H1 (cell line): ENCODE measurements at regions not wholly inside any gene's neighbourhood (a gene's known extent, or its start where the extent isn't known, plus 50 kb on each side); places are given as distances from the start of the nearest gene placed in this dataset.

ENCODE experiments used
- CTCF ChIA-PET: fragments of 300-600 bp; sonication (Branson Sonifier 250); formaldehyde crosslinking; loops from one replicate; lab custom pipeline; 2021; ENCODE audit not compliant: partially characterized antibody; lab: Charles Lee
- POLR2A ChIA-PET: fragments of 300-600 bp; sonication (Branson Sonifier 250); formaldehyde crosslinking; loops from one replicate; lab custom pipeline; 2021; ENCODE audit warnings: inconsistent platforms; ENCODE audit not compliant: partially characterized antibody; lab: Charles Lee
- DNase-seq, 2 experiments: peaks; one replicate each; pipeline versions ENCODE4 v3.0.0 to v3.0.0-alpha.2; 2010 to 2022; ENCODE audit warnings: low spot score in 2 of 2, low read depth in 1 of 2, mixed read lengths in 1 of 2
- FAIRE-seq: peaks from 2 replicates; lab custom pipeline; 2011; peaks lifted over from hg19 to GRCh38; lab: Jason Lieb, UNC
- H2AFZ ChIP-seq: 2 replicates; pipeline ENCODE4 v1.8.1; 2012; ENCODE audit warnings: low read length, inconsistent platforms
- H2AK5ac ChIP-seq: 2 replicates; pipeline ENCODE4 v1.6.1; 2013; ENCODE audit warnings: low read depth, low read length
- H2BK120ac ChIP-seq: replicated peaks from 2 replicates; pipeline ENCODE3; 2013; ENCODE audit warnings: low read depth, low read length, inconsistent platforms
- H2BK12ac ChIP-seq: 2 replicates; pipeline ENCODE4 v1.6.1; 2013; ENCODE audit warnings: low read depth, low read length
- H2BK15ac ChIP-seq: 2 replicates; pipeline ENCODE4 v1.6.1; 2013; ENCODE audit warnings: low read length
- H2BK20ac ChIP-seq: 2 replicates; pipeline ENCODE4 v1.6.1; 2013; ENCODE audit warnings: low read length
- H2BK5ac ChIP-seq: 2 replicates; pipeline ENCODE4 v1.6.1; 2013; ENCODE audit warnings: low read depth, low read length
- H3K14ac ChIP-seq: 2 replicates; pipeline ENCODE4 v1.6.1; 2013; ENCODE audit warnings: inconsistent platforms; ENCODE audit not compliant: insufficient read length
- H3K18ac ChIP-seq: 2 replicates; pipeline ENCODE4 v1.6.1; 2013; ENCODE audit warnings: low read length; ENCODE audit errors: extremely low read depth
- H3K23ac ChIP-seq: 2 replicates; pipeline ENCODE4 v1.6.1; 2013; ENCODE audit warnings: inconsistent platforms; ENCODE audit not compliant: insufficient read length
- H3K23me2 ChIP-seq: 2 replicates; pipeline ENCODE4 v1.6.1; 2013; ENCODE audit warnings: low read depth, low read length
- H3K27ac ChIP-seq: 2 replicates; pipeline ENCODE4 v1.6.1; 2011; ENCODE audit warnings: low read depth, low read length, inconsistent platforms
- H3K27me3 ChIP-seq, 4 experiments: replicated peaks in 1 of 4; 1 replicate in 1 of 4; 2 replicates in 3 of 4; pipeline versions ENCODE4 v1.6.1 to v1.8.1; 2011 to 2013; ENCODE audit warnings: low read length in 3 of 4, mild to moderate bottlenecking in 3 of 4, inconsistent platforms in 2 of 4, mixed read lengths in 2 of 4, moderate library complexity in 1 of 4; ENCODE audit not compliant: control insufficient read depth in 3 of 4, insufficient read depth in 3 of 4; ENCODE audit errors: extremely low read depth in 1 of 4
- H3K36me3 ChIP-seq, 4 experiments: 2 replicates each; pipeline versions ENCODE4 v1.6.1 to v1.8.1; 2011 to 2013; ENCODE audit warnings: mild to moderate bottlenecking in 4 of 4, low read length in 3 of 4, moderate library complexity in 2 of 4, control low read depth in 1 of 4, inconsistent platforms in 1 of 4; ENCODE audit not compliant: insufficient read depth in 4 of 4, control insufficient read depth in 2 of 4
- H3K4ac ChIP-seq: replicated peaks from 2 replicates; pipeline ENCODE3; 2013; ENCODE audit warnings: low read length, low read depth, mixed read lengths, inconsistent platforms; ENCODE audit not compliant: insufficient read length
- H3K4me1 ChIP-seq, 4 experiments: replicated peaks in 1 of 4; 1 replicate in 1 of 4; 2 replicates in 3 of 4; pipeline versions ENCODE4 v1.6.1 to v1.8.1; 2011 to 2013; ENCODE audit warnings: low read length in 3 of 4, inconsistent platforms in 2 of 4, mixed read lengths in 1 of 4; ENCODE audit not compliant: insufficient read depth in 4 of 4, control insufficient read depth in 3 of 4
- H3K4me2 ChIP-seq, 2 experiments: 2 replicates each; pipeline versions ENCODE4 v1.6.1 to v1.8.1; 2011 to 2013; ENCODE audit warnings: low read depth in 2 of 2, low read length in 2 of 2, control low read depth in 1 of 2, inconsistent platforms in 1 of 2, mild to moderate bottlenecking in 1 of 2; ENCODE audit not compliant: insufficient read depth in 1 of 2
- H3K4me3 ChIP-seq, 4 experiments: fragments of 200-600, 300-600 bp in 1 of 4; sonication (generic), shearing (Covaris generic), sonication (Bioruptor Twin) in 1 of 4; 2 replicates each; pipeline versions ENCODE4 v1.5.1 to v1.8.1; 2011 to 2016; ENCODE audit warnings: low read length in 4 of 4, low read depth in 3 of 4, control low read depth in 2 of 4, inconsistent platforms in 2 of 4, mild to moderate bottlenecking in 2 of 4, mixed read lengths in 1 of 4, moderate library complexity in 1 of 4; ENCODE audit not compliant: insufficient read depth in 2 of 4; ENCODE audit errors: extremely low read depth in 1 of 4
- H3K56ac ChIP-seq: replicated peaks from 2 replicates; pipeline ENCODE3; 2013; ENCODE audit warnings: low read depth, mild to moderate bottlenecking, mixed read lengths, low read length, inconsistent platforms; ENCODE audit not compliant: insufficient read length
- H3K79me1 ChIP-seq: 2 replicates; pipeline ENCODE4 v1.6.1; 2013; ENCODE audit warnings: low read depth, low read length, control low read depth
- H3K79me2 ChIP-seq, 2 experiments: 2 replicates each; pipeline versions ENCODE4 v1.6.1 to v1.8.1; 2012 to 2013; ENCODE audit warnings: low read length in 2 of 2, mild to moderate bottlenecking in 2 of 2, inconsistent platforms in 1 of 2; ENCODE audit not compliant: insufficient read depth in 2 of 2, control insufficient read depth in 1 of 2
- H3K9ac ChIP-seq, 4 experiments: replicated peaks in 1 of 4; 1 replicate in 1 of 4; 2 replicates in 3 of 4; pipeline versions ENCODE4 v1.6.1 to v1.8.1; 2011 to 2013; ENCODE audit warnings: low read depth in 3 of 4, low read length in 3 of 4, control low read depth in 2 of 4, mild to moderate bottlenecking in 2 of 4, moderate library complexity in 2 of 4, inconsistent platforms in 1 of 4; ENCODE audit errors: extremely low read depth in 1 of 4
- H3K9me3 ChIP-seq, 2 experiments: 2 replicates each; pipeline versions ENCODE4 v1.6.1 to v1.8.1; 2012 to 2013; ENCODE audit warnings: mild to moderate bottlenecking in 2 of 2, moderate library complexity in 2 of 2, control low read depth in 1 of 2, inconsistent platforms in 1 of 2, low read depth in 1 of 2, low read length in 1 of 2, mixed read lengths in 1 of 2; ENCODE audit not compliant: insufficient read depth in 2 of 2
- H4K20me1 ChIP-seq, 2 experiments: replicated peaks in 1 of 2; 2 replicates each; pipeline versions ENCODE3 to v1.8.1; 2011 to 2013; ENCODE audit warnings: inconsistent platforms in 2 of 2, low read length in 2 of 2, mild to moderate bottlenecking in 1 of 2; ENCODE audit not compliant: insufficient read depth in 2 of 2, control insufficient read depth in 1 of 2
- H4K5ac ChIP-seq: 2 replicates; pipeline ENCODE4 v1.6.1; 2013; ENCODE audit warnings: low read length, low read depth, mixed read lengths, inconsistent platforms; ENCODE audit not compliant: insufficient read length
- H4K8ac ChIP-seq: 2 replicates; pipeline ENCODE4 v1.8.0; 2013; ENCODE audit warnings: mild to moderate bottlenecking, moderate library complexity, low read length, inconsistent platforms; ENCODE audit not compliant: insufficient read depth; ENCODE audit errors: extremely low read depth
- H4K91ac ChIP-seq: replicated peaks from 2 replicates; pipeline ENCODE3; 2013; ENCODE audit warnings: low read length, mixed read lengths, inconsistent platforms; ENCODE audit not compliant: insufficient read length
- CEBPB ChIP-seq: IDR thresholded peaks from 2 replicates; pipeline ENCODE4 v1.6.1; 2012; ENCODE audit warnings: low read depth, low read length
- FOSL1 ChIP-seq: IDR thresholded peaks from 2 replicates; pipeline ENCODE4 v1.6.1; 2011; ENCODE audit warnings: mild to moderate bottlenecking, low read depth, low read length, moderate library complexity; ENCODE audit not compliant: insufficient read depth
- JUN ChIP-seq: IDR thresholded peaks from 2 replicates; pipeline ENCODE4 v1.6.1; 2011; ENCODE audit warnings: low read depth, mild to moderate bottlenecking, improper control_type of control experiment, low read length
- KDM1A ChIP-seq: fragments of 200-600, 300-600 bp; sonication (generic); IDR thresholded peaks from 2 replicates; pipeline ENCODE4 v1.7.1; 2016; ENCODE audit warnings: mild to moderate bottlenecking, low read length, borderline replicate concordance
- POLR2A ChIP-seq, 2 experiments: IDR thresholded peaks; 1 replicate in 1 of 2; 2 replicates in 1 of 2; pipeline ENCODE4 v1.6.1; 2011; ENCODE audit warnings: low read depth in 2 of 2, low read length in 2 of 2, mild to moderate bottlenecking in 2 of 2; ENCODE audit errors: control extremely low read depth in 1 of 2
- POU5F1 ChIP-seq: IDR thresholded peaks from 2 replicates; pipeline ENCODE4 v1.6.1; 2011; ENCODE audit warnings: low read depth, mild to moderate bottlenecking, low read length, moderate library complexity
- RBBP5 ChIP-seq: IDR thresholded peaks from 2 replicates; pipeline ENCODE4 v1.7.1; 2012; ENCODE audit warnings: low read depth, mild to moderate bottlenecking, inconsistent platforms, low read length, moderate library complexity, borderline replicate concordance
- RFX5 ChIP-seq: IDR thresholded peaks from 2 replicates; pipeline ENCODE4 v1.6.1; 2011; ENCODE audit warnings: low read depth, low read length, improper control_type of control experiment, borderline replicate concordance
- YY1 ChIP-seq: IDR thresholded peaks from 2 replicates; pipeline ENCODE4 v1.6.1; 2011; ENCODE audit warnings: low read depth, mild to moderate bottlenecking, low read length
- WGBS, 2 experiments: shearing (Covaris generic) in 1 of 2; methylation state at CpG; one replicate each; pipeline versions ENCODE4 v1.1.6 to v1.1.7; 2013 to 2015; ENCODE audit warnings: low lambda C conversion rate in 2 of 2, mixed read lengths in 2 of 2, inconsistent platforms in 1 of 2, low coverage in 1 of 2, missing lambda C conversion rate in 1 of 2; ENCODE audit not compliant: insufficient replicate concordance in 2 of 2, insufficient coverage in 1 of 2, insufficient read length in 1 of 2; ENCODE audit errors: extremely low coverage in 1 of 2, missing lambda C conversion rate in 1 of 2; 5-methylcytosine and 5-hydroxymethylcytosine counted together
- TF ChIP-seq, protein P1 (sequence below): IDR thresholded peaks from 2 replicates; pipeline ENCODE4 v1.6.1; 2011; ENCODE audit warnings: low read length, improper control_type of control experiment

DNA sequence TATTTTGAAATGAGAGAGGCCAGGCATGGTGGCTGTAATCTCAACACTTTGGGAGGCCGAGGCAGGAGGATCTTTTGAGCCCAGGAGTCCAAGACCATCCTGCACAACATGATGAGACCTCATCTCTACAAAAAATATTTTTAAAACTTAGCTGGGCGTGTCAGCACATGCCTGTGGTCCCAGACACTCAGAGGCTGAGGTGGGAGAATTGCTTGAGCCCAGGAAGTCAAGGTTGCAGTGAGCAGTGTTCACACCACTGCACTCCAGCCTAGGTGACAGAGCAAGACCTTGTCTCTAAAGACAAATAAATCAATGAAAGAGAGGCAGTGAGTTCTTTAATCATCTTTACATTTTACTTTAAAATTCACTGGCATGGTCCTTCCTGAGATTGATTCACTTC lies 124.5 kb downstream of the DUSP6 start:
- Histone ChIP-seq H2BK15ac (no peak overlapping the region), H3K56ac (no peak overlapping the region), H2AFZ (no peak overlapping the region), H4K20me1 (no peaks in the 10 kb centered on the region), H3K4ac (no peak overlapping the region), H3K4me3 (no peak overlapping the region), H3K9me3 (no peaks in the 10 kb centered on the region), H2BK12ac (no peak overlapping the region), H4K8ac (no peak overlapping the region), H3K4me2 (no peak overlapping the region), H3K36me3 (no peaks in the 10 kb centered on the region), H2BK20ac (no peak overlapping the region), H3K14ac (no peak overlapping the region), H2BK5ac (no peak overlapping the region), H4K91ac (peak overlapping the region; percentile 66), H3K23me2 (no peaks in the 10 kb centered on the region), H3K79me1 (no peaks in the 10 kb centered on the region), H3K23ac (no peak overlapping the region), H2AK5ac (no peak overlapping the region), H3K18ac (no peak overlapping the region), H3K4me1 (peaks cover 0 to 7% (median 4%) of the 10 kb centered on the region in 4 experiments; a peak in 3 of 7 replicates), H2BK120ac (no peak overlapping the region), H3K79me2 (no peaks in the 10 kb centered on the region), H3K27me3 (no peaks in the 10 kb centered on the region), H3K27ac (no peak overlapping the region), H3K9ac (no peak overlapping the region), H4K5ac (no peak overlapping the region)
- 94% methylated on average over 2 of the region's 2 CpGs; no CpG with 5 or more reads in 1 of the 2 experiments for WGBS, 2 experiments
- POLR2A ChIA-PET, result interaction anchor here (1.2 to 1.5 kb wide), 2 partner anchors 118 to 126 kb away, joined by 3 read pairs; no protein-coding TSS in a partner anchor
- FAIRE-seq, result no peak
- CTCF ChIA-PET, result interaction anchor here (0.6 to 1.2 kb wide), 2 partner anchors 29 to 93 kb away, joined by 3 read pairs; no protein-coding TSS in a partner anchor
- DNase-seq, result no peak
- TF ChIP-seq, protein P1, sequence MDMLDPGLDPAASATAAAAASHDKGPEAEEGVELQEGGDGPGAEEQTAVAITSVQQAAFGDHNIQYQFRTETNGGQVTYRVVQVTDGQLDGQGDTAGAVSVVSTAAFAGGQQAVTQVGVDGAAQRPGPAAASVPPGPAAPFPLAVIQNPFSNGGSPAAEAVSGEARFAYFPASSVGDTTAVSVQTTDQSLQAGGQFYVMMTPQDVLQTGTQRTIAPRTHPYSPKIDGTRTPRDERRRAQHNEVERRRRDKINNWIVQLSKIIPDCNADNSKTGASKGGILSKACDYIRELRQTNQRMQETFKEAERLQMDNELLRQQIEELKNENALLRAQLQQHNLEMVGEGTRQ, result no peak
- TF ChIP-seq RFX5 (no peak), YY1 (no peak), CEBPB (no peak), POU5F1 (no peak), FOSL1 (no peak), RBBP5 (no peak), POLR2A (IDR thresholded peaks at IDR 0.05; ENCODE audit: control extremely low read depth in 1 of 2, low read depth in 2 of 2, low read length in 2 of 2) (no peak), KDM1A (no peak), JUN (no peak)
